IMR-90 (cell line): ENCODE measurements at regions not wholly inside any gene's neighbourhood (a gene's known extent, or its start where the extent isn't known, plus 50 kb on each side); places are given as distances from the start of the nearest gene placed in this dataset.

Experiments
- ATAC-seq: fragments of 200-7000 bp; cut with Tn5 transposase; 2 replicates; pipeline ENCODE4 v1.9.1; 2020; ENCODE audit warnings: low read depth, mild to moderate bottlenecking, moderate library complexity
- BruUV-seq: library from RNA; stranded (reverse); fragments of 400-500 nt; replicated peaks from 2 replicates; lab custom pipeline; 2021; lab: Mats Ljungman, UMichigan
- CTCF ChIA-PET: fragments of 300-600 bp; formaldehyde crosslinking; extraction: SDS; loops from one replicate; lab custom pipeline; 2021; ENCODE audit warnings: antibody characterized with exemption; lab: Yijun Ruan, JAX
- POLR2A ChIA-PET: fragments of 300-600 bp; sonication (Branson Sonifier 250); formaldehyde crosslinking; loops from one replicate; lab custom pipeline; 2022; ENCODE audit warnings: antibody characterized with exemption; ENCODE audit not compliant: unreplicated experiment; lab: Charles Lee
- DNase-seq: peaks from one replicate; pipeline ENCODE4 v3.0.0; 2013
- H2AFZ ChIP-seq: replicated peaks from 2 replicates; pipeline ENCODE3; 2013; ENCODE audit warnings: low read length, mild to moderate bottlenecking; ENCODE audit not compliant: poor library complexity
- H2AK5ac ChIP-seq: 2 replicates; pipeline ENCODE4 v1.6.1; 2013; ENCODE audit warnings: low read depth, low read length, inconsistent platforms
- H2AK9ac ChIP-seq: replicated peaks from 2 replicates; pipeline ENCODE3; 2013; ENCODE audit warnings: mild to moderate bottlenecking, low read depth, low read length, moderate library complexity; ENCODE audit not compliant: poor library complexity
- H2BK120ac ChIP-seq: 2 replicates; pipeline ENCODE4 v1.6.1; 2013; ENCODE audit warnings: low read depth, low read length, inconsistent platforms
- H2BK15ac ChIP-seq: 3 replicates; pipeline ENCODE4 v1.6.1; 2013; ENCODE audit warnings: low read depth, low read length, inconsistent platforms
- H2BK20ac ChIP-seq: 2 replicates; pipeline ENCODE4 v1.6.1; 2013; ENCODE audit warnings: low read depth, mild to moderate bottlenecking, inconsistent platforms, low read length, moderate library complexity
- H2BK5ac ChIP-seq: 2 replicates; pipeline ENCODE4 v1.6.1; 2013; ENCODE audit warnings: mild to moderate bottlenecking, low read depth, low read length, inconsistent platforms; ENCODE audit not compliant: poor library complexity, severe bottlenecking
- H3K14ac ChIP-seq: replicated peaks from 2 replicates; pipeline ENCODE4 v1.6.1; 2013; ENCODE audit warnings: low read depth, low read length, inconsistent platforms
- H3K18ac ChIP-seq: 2 replicates; pipeline ENCODE4 v1.6.1; 2013; ENCODE audit warnings: low read depth, low read length, control low read depth
- H3K23ac ChIP-seq: 2 replicates; pipeline ENCODE4 v1.6.1; 2013; ENCODE audit warnings: low read depth, low read length, inconsistent platforms
- H3K27ac ChIP-seq: 2 replicates; pipeline ENCODE4 v1.5.1; 2013; ENCODE audit warnings: mild to moderate bottlenecking, control low read depth, low read length; ENCODE audit not compliant: insufficient read depth
- H3K27me3 ChIP-seq: 2 replicates; pipeline ENCODE4 v1.6.1; 2013; ENCODE audit warnings: low read length; ENCODE audit not compliant: control insufficient read depth, insufficient read depth
- H3K36me3 ChIP-seq: 2 replicates; pipeline ENCODE4 v1.6.1; 2013; ENCODE audit warnings: low read length, mixed read lengths; ENCODE audit not compliant: control insufficient read depth, insufficient read depth
- H3K4ac ChIP-seq: 2 replicates; pipeline ENCODE4 v1.6.1; 2013; ENCODE audit warnings: low read depth, low read length, inconsistent platforms
- H3K4me1 ChIP-seq: 2 replicates; pipeline ENCODE4 v1.6.1; 2013; ENCODE audit warnings: low read length, mixed read lengths; ENCODE audit not compliant: control insufficient read depth, insufficient read depth
- H3K4me2 ChIP-seq: 2 replicates; pipeline ENCODE4 v1.6.1; 2013; ENCODE audit warnings: low read depth, mild to moderate bottlenecking, control low read depth, low read length, moderate library complexity
- H3K4me3 ChIP-seq: 2 replicates; pipeline ENCODE4 v1.5.1; 2013; ENCODE audit warnings: low read depth, mild to moderate bottlenecking, control low read depth, low read length, moderate library complexity; ENCODE audit not compliant: insufficient read depth
- H3K56ac ChIP-seq: 2 replicates; pipeline ENCODE4 v1.6.1; 2013; ENCODE audit warnings: low read length, inconsistent platforms; ENCODE audit not compliant: insufficient read depth; ENCODE audit errors: extremely low read depth
- H3K79me1 ChIP-seq, 2 experiments: 2 replicates each; pipeline ENCODE4 v1.6.1; 2013; ENCODE audit warnings: low read length in 2 of 2, inconsistent platforms in 1 of 2, low read depth in 1 of 2
- H3K9ac ChIP-seq: 2 replicates; pipeline ENCODE4 v1.6.1; 2013; ENCODE audit warnings: low read depth, low read length, control low read depth
- H3K9me1 ChIP-seq: 2 replicates; pipeline ENCODE4 v1.6.1; 2013; ENCODE audit warnings: low read length, inconsistent platforms; ENCODE audit not compliant: insufficient read depth
- H3K9me3 ChIP-seq: 2 replicates; pipeline ENCODE4 v1.6.1; 2013; ENCODE audit warnings: low read length; ENCODE audit not compliant: control insufficient read depth, insufficient read depth
- H4K20me1 ChIP-seq: 2 replicates; pipeline ENCODE4 v1.6.1; 2013; ENCODE audit warnings: low read length, inconsistent platforms; ENCODE audit not compliant: insufficient read depth
- H4K5ac ChIP-seq: 2 replicates; pipeline ENCODE4 v1.6.1; 2013; ENCODE audit warnings: mild to moderate bottlenecking, low read depth, low read length, control low read depth
- H4K8ac ChIP-seq, 2 experiments: 2 replicates each; pipeline ENCODE4 v1.6.1; 2013; ENCODE audit warnings: low read depth in 2 of 2, low read length in 2 of 2, control low read depth in 1 of 2, inconsistent platforms in 1 of 2
- H4K91ac ChIP-seq: 2 replicates; pipeline ENCODE4 v1.6.1; 2013; ENCODE audit warnings: low read depth, low read length, inconsistent platforms; ENCODE audit not compliant: insufficient read depth
- BHLHE40 ChIP-seq: fragments of 150-350 bp; IDR thresholded peaks from 2 replicates; pipeline ENCODE4 v1.6.1; 2016; ENCODE audit warnings: mild to moderate bottlenecking, low read depth, low read length
- CEBPB ChIP-seq: IDR thresholded peaks from 2 replicates; pipeline ENCODE4 v1.6.1; 2012; ENCODE audit warnings: low read depth, low read length, improper control_type of control experiment
- CHD1 ChIP-seq: IDR thresholded peaks from 2 replicates; pipeline ENCODE4 v1.6.1; 2012; ENCODE audit warnings: low read depth, low read length, improper control_type of control experiment
- ELK1 ChIP-seq: fragments of 150-350 bp; IDR thresholded peaks from 2 replicates; pipeline ENCODE4 v1.6.1; 2016; ENCODE audit warnings: low read depth, mild to moderate bottlenecking, low read length, moderate library complexity, borderline replicate concordance
- FOS ChIP-seq: fragments of 150-350 bp; IDR thresholded peaks from 2 replicates; pipeline ENCODE4 v1.6.1; 2016; ENCODE audit warnings: low read depth, low read length
- MAFK ChIP-seq: IDR thresholded peaks from 2 replicates; pipeline ENCODE4 v1.6.1; 2012; ENCODE audit warnings: low read depth, low read length, improper control_type of control experiment
- MAZ ChIP-seq: IDR thresholded peaks from 2 replicates; pipeline ENCODE4 v1.6.1; 2012; ENCODE audit warnings: low read depth, mild to moderate bottlenecking, low read length, improper control_type of control experiment, moderate library complexity, borderline replicate concordance
- MXI1 ChIP-seq: IDR thresholded peaks from 2 replicates; pipeline ENCODE4 v1.6.1; 2012; ENCODE audit warnings: low read depth, mild to moderate bottlenecking, low read length, moderate library complexity, borderline replicate concordance
- NFE2L2 ChIP-seq: fragments of 150-350 bp; IDR thresholded peaks from 2 replicates; pipeline ENCODE4 v1.6.1; 2016; ENCODE audit warnings: low read depth, mild to moderate bottlenecking, low read length
- POLR2A ChIP-seq: IDR thresholded peaks from 2 replicates; pipeline ENCODE4 v1.6.1; 2012; ENCODE audit warnings: mild to moderate bottlenecking, low read depth, low read length
- RAD21 ChIP-seq: IDR thresholded peaks from 2 replicates; pipeline ENCODE4 v1.6.1; 2012; ENCODE audit warnings: low read length, improper control_type of control experiment
- RCOR1 ChIP-seq: IDR thresholded peaks from 2 replicates; pipeline ENCODE4 v1.6.1; 2012; ENCODE audit warnings: mild to moderate bottlenecking, low read length, improper control_type of control experiment; ENCODE audit not compliant: insufficient replicate concordance
- RFX5 ChIP-seq: IDR thresholded peaks from 2 replicates; pipeline ENCODE4 v1.8.0; 2012; ENCODE audit warnings: low read depth, mild to moderate bottlenecking, low read length, moderate library complexity
- SMC3 ChIP-seq: fragments of 150-350 bp; IDR thresholded peaks from 2 replicates; pipeline ENCODE4 v1.6.1; 2016; ENCODE audit warnings: low read depth, mild to moderate bottlenecking, antibody characterized with exemption, low read length, moderate library complexity
- WGBS, 2 experiments: methylation state at CpG; one replicate each; pipeline versions ENCODE4 v1.1.5 to v1.1.7; 2013; ENCODE audit warnings: missing lambda C conversion rate in 2 of 2; ENCODE audit not compliant: insufficient read length in 1 of 2; ENCODE audit errors: extremely low coverage in 2 of 2; 5-methylcytosine and 5-hydroxymethylcytosine counted together
- dilution Hi-C: fragments of 300-500 bp; cut with HindIII; formaldehyde crosslinking; loops from one replicate; pipeline ENCODE4 v1.14.3; 2018; ENCODE audit warnings: low sequenced_read_pairs; ENCODE audit not compliant: unreplicated experiment
- in situ Hi-C: fragments of 300-500 bp; cut with MboI; formaldehyde crosslinking; loops from 3 replicates; pipeline ENCODE4 v1.14.3; 2019; ENCODE audit warnings: low sequenced_read_pairs, inconsistent platforms, mixed read lengths
- intact Hi-C: fragments of 100-400 bp; cut with micrococcal nuclease; formaldehyde crosslinking; loops from 2 replicates; pipeline ENCODE4 v1.10.0; 2022
- TF ChIP-seq, protein P1 (sequence below): fragments of 150-350 bp; IDR thresholded peaks from 2 replicates; pipeline ENCODE4 v1.6.1; 2017; ENCODE audit warnings: mild to moderate bottlenecking, antibody characterized with exemption, low read length, low read depth
- TF ChIP-seq, protein P2 (sequence below): conservative IDR thresholded peaks from 2 replicates; pipeline ENCODE4 v1.5.1; 2012; ENCODE audit warnings: mild to moderate bottlenecking, low read depth, low read length, improper control_type of control experiment

DNA sequence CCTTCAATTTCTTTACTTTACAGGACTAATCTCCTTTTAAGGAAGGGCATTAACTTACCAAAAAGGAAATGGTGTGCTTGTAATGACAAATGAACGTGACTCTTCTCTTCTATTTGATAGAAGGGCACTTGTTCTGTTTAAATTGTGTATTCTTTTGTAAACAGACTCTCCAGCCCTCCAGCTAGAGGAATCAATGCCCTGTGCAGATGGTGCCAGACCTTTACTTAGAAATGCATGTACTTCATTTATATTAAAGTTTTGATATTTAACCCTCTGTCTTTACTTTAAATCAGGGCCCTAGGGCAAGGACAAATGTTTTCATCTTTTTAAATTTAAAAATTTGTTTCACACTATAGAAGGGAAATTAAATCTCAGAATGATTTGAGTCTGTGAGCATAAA lies 355.1 kb downstream of the GBE1 start:
- Histone ChIP-seq H3K79me1 (no peaks in the 10 kb centered on the region), H3K23ac (no peak overlapping the region), H2BK20ac (no peak overlapping the region), H4K20me1 (no peaks in the 10 kb centered on the region), H4K91ac (no peak overlapping the region), H3K56ac (no peak overlapping the region), H3K9me1 (no peaks in the 10 kb centered on the region), H4K5ac (no peak overlapping the region), H2AK9ac (no peak overlapping the region), H2BK15ac (no peak overlapping the region), H3K14ac (no peak overlapping the region), H3K4me2 (no peak overlapping the region), H4K8ac (no peak overlapping the region), H3K4me1 (no peaks in the 10 kb centered on the region), H3K9ac (no peak overlapping the region), H2AK5ac (no peak overlapping the region), H3K4me3 (no peak overlapping the region), H2BK120ac (no peak overlapping the region), H3K18ac (no peak overlapping the region), H3K27ac (no peak overlapping the region), H3K27me3 (no peaks in the 10 kb centered on the region), H2AFZ (no peak overlapping the region), H3K9me3 (no peaks in the 10 kb centered on the region), H3K36me3 (no peaks in the 10 kb centered on the region), H3K4ac (no peak overlapping the region), H2BK5ac (no peak overlapping the region)
- BruUV-seq = no TSS peak
- TF ChIP-seq CEBPB = no peak
- TF ChIP-seq MAZ = no peak
- no peak for TF ChIP-seq RCOR1
- no peak for TF ChIP-seq MAFK
- TF ChIP-seq, protein P1, sequence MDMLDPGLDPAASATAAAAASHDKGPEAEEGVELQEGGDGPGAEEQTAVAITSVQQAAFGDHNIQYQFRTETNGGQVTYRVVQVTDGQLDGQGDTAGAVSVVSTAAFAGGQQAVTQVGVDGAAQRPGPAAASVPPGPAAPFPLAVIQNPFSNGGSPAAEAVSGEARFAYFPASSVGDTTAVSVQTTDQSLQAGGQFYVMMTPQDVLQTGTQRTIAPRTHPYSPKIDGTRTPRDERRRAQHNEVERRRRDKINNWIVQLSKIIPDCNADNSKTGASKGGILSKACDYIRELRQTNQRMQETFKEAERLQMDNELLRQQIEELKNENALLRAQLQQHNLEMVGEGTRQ = no peak
- no peak for TF ChIP-seq POLR2A
- TF ChIP-seq SMC3 = no peak
- no peak for TF ChIP-seq FOS
- no peak for TF ChIP-seq RFX5
- TF ChIP-seq, protein P2, sequence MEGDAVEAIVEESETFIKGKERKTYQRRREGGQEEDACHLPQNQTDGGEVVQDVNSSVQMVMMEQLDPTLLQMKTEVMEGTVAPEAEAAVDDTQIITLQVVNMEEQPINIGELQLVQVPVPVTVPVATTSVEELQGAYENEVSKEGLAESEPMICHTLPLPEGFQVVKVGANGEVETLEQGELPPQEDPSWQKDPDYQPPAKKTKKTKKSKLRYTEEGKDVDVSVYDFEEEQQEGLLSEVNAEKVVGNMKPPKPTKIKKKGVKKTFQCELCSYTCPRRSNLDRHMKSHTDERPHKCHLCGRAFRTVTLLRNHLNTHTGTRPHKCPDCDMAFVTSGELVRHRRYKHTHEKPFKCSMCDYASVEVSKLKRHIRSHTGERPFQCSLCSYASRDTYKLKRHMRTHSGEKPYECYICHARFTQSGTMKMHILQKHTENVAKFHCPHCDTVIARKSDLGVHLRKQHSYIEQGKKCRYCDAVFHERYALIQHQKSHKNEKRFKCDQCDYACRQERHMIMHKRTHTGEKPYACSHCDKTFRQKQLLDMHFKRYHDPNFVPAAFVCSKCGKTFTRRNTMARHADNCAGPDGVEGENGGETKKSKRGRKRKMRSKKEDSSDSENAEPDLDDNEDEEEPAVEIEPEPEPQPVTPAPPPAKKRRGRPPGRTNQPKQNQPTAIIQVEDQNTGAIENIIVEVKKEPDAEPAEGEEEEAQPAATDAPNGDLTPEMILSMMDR = no peak
- TF ChIP-seq CHD1 = no peak
- TF ChIP-seq ELK1 = no peak
- no peak for TF ChIP-seq BHLHE40
- TF ChIP-seq MXI1 = no peak
- TF ChIP-seq RAD21 = no peak
- TF ChIP-seq NFE2L2 = no peak
- POLR2A ChIA-PET = no interaction called here
- CTCF ChIA-PET = interaction anchor here (0.6 kb wide), 1 partner anchor 16 kb away, joined by 4 read pairs; no protein-coding TSS in a partner anchor
- intact Hi-C loops = no loop called here
- dilution Hi-C loops = no loop called here
- in situ Hi-C loops = no loop called here
- no CpG with 5 or more reads among the region's 1 CpG for WGBS, 2 experiments
- no peak for DNase-seq
- ATAC-seq = no peak
